GM18907 (cell line): ENCODE measurements at regions not wholly inside any gene's neighbourhood (a gene's known extent, or its start where the extent isn't known, plus 50 kb on each side); places are given as distances from the start of the nearest gene placed in this dataset.

ENCODE experiments used
- ATAC-seq: cut with Tn5 transposase; IDR thresholded peaks from one replicate; pipeline ENCODE4 v1.9.1; 2021; ENCODE audit warnings: mild to moderate bottlenecking, moderate library complexity; ENCODE audit not compliant: unreplicated experiment

- ATAC-seq: no peak
Observed at GRCh38 chr5:2696156-2696807, 55.2 kb downstream of the IRX2 start.

- no peak for ATAC-seq
Observed at GRCh38 chr5:2695200-2695891, 56.1 kb downstream of the IRX2 start.

- no peak for ATAC-seq
Observed at GRCh38 chr5:2691530-2691929, 59.9 kb downstream of the IRX2 start.

GRCh38 chr5:2690293-2690692 is 61.2 kb downstream of the IRX2 start:
- ATAC-seq: no peak

GRCh38 chr5:2688586-2688985 is 62.9 kb downstream of the IRX2 start:
- no peak for ATAC-seq

GRCh38 chr5:2687746-2688145 is 63.7 kb downstream of the IRX2 start:
- no peak for ATAC-seq

GRCh38 chr5:2686321-2687124 is 65.0 kb downstream of the IRX2 start:
- ATAC-seq: no peak

- no peak for ATAC-seq
Observed at GRCh38 chr5:2685651-2686272, 65.7 kb downstream of the IRX2 start.

GRCh38 chr5:2684606-2685005 is 66.9 kb downstream of the IRX2 start:
- ATAC-seq: no peak

GRCh38 chr5:2683720-2684119 is 67.8 kb downstream of the IRX2 start:
- ATAC-seq: no peak

GRCh38 chr5:2681476-2681875 is 70.0 kb downstream of the IRX2 start:
- no peak for ATAC-seq

- ATAC-seq: no peak
Observed at GRCh38 chr5:2680979-2681378, 70.5 kb downstream of the IRX2 start.

GRCh38 chr5:2677689-2678088 is 73.8 kb downstream of the IRX2 start:
- no peak for ATAC-seq

- no peak for ATAC-seq
Observed at GRCh38 chr5:2675548-2675947, 75.9 kb downstream of the IRX2 start.

- no peak for ATAC-seq
Observed at GRCh38 chr5:2674456-2674855, 77.0 kb downstream of the IRX2 start.

- ATAC-seq: no peak
Observed at GRCh38 chr5:2670940-2671339, 80.5 kb downstream of the IRX2 start.

GRCh38 chr5:2669913-2670312 is 81.6 kb downstream of the IRX2 start:
- ATAC-seq: no peak

- ATAC-seq: no peak
Observed at GRCh38 chr5:2669259-2669658, 82.2 kb downstream of the IRX2 start.

- ATAC-seq: no peak
Observed at GRCh38 chr5:2666081-2666480, 85.4 kb downstream of the IRX2 start.

- no peak for ATAC-seq
Observed at GRCh38 chr5:2663489-2663888, 88.0 kb downstream of the IRX2 start.

GRCh38 chr5:2660315-2660714 is 91.2 kb downstream of the IRX2 start:
- ATAC-seq: no peak
